NCI-H1105 (cell line): ENCODE measurements at regions not wholly inside any gene's neighbourhood (a gene's known extent, or its start where the extent isn't known, plus 50 kb on each side); places are given as distances from the start of the nearest gene placed in this dataset.

Source experiments
- DNase-seq: peaks from one replicate; lab custom pipeline; 2025; lab: John Stamatoyannopoulos, UW

- DNase-seq: no peak
Measured at GRCh38 chr12:58139894-58140293, 198.5 kb downstream of the ATP23 start.

- no peak for DNase-seq
Measured at GRCh38 chr12:58140395-58140794, 199.0 kb downstream of the ATP23 start.

GRCh38 chr12:58142991-58143390 is 201.6 kb downstream of the ATP23 start:
- no peak for DNase-seq

- DNase-seq: no peak
Measured at GRCh38 chr12:58143498-58143995, 202.2 kb downstream of the ATP23 start.

GRCh38 chr12:58148405-58148804 is 207.0 kb downstream of the ATP23 start:
- no peak for DNase-seq

- no peak for DNase-seq
Measured at GRCh38 chr12:58148976-58149375, 207.6 kb downstream of the ATP23 start.

GRCh38 chr12:58154359-58154758 is 213.0 kb downstream of the ATP23 start:
- DNase-seq: no peak

- no peak for DNase-seq
Measured at GRCh38 chr12:58156697-58157096, 215.3 kb downstream of the ATP23 start.

GRCh38 chr12:58159941-58160340 is 218.6 kb downstream of the ATP23 start:
- DNase-seq: no peak

- DNase-seq: no peak
Measured at GRCh38 chr12:58161773-58162172, 220.4 kb downstream of the ATP23 start.

- no peak for DNase-seq
Measured at GRCh38 chr12:58163021-58163420, 221.7 kb downstream of the ATP23 start.

- DNase-seq: no peak
Measured at GRCh38 chr12:58166643-58167042, 225.3 kb downstream of the ATP23 start.

- DNase-seq: no peak
Measured at GRCh38 chr12:58167622-58168021, 226.3 kb downstream of the ATP23 start.

- no peak for DNase-seq
Measured at GRCh38 chr12:58169826-58170225, 228.5 kb downstream of the ATP23 start.

GRCh38 chr12:58171914-58172313 is 230.5 kb downstream of the ATP23 start:
- DNase-seq: no peak

- no peak for DNase-seq
Measured at GRCh38 chr12:58172433-58173073, 231.2 kb downstream of the ATP23 start.

GRCh38 chr12:58174316-58174715 is 232.9 kb downstream of the ATP23 start:
- no peak for DNase-seq

GRCh38 chr12:58176296-58176869 is 235.0 kb downstream of the ATP23 start:
- no peak for DNase-seq

- no peak for DNase-seq
Measured at GRCh38 chr12:58177366-58177765, 236.0 kb downstream of the ATP23 start.

- no peak for DNase-seq
Measured at GRCh38 chr12:58184212-58184611, 242.8 kb downstream of the ATP23 start.

- no peak for DNase-seq
Measured at GRCh38 chr12:58186401-58186800, 245.0 kb downstream of the ATP23 start.

GRCh38 chr12:58186914-58187313 is 245.5 kb downstream of the ATP23 start:
- no peak for DNase-seq

GRCh38 chr12:58189030-58189429 is 247.7 kb downstream of the ATP23 start:
- DNase-seq: no peak

GRCh38 chr12:58189893-58190292 is 248.5 kb downstream of the ATP23 start:
- DNase-seq: no peak
